Panc1 (cell line): ENCODE measurements at regions not wholly inside any gene's neighbourhood (a gene's known extent, or its start where the extent isn't known, plus 50 kb on each side); places are given as distances from the start of the nearest gene placed in this dataset.
"Not testable (repeated sequence)": the region's sequence is repeated elsewhere in the genome, so short reads cannot be mapped to it uniquely, and the experiment has no call there.

Experiments used
- ATAC-seq: fragments of 200-7000 bp; cut with Tn5 transposase; 2 replicates; pipeline ENCODE4 v1.9.1; 2020; ENCODE audit warnings: mild to moderate bottlenecking, moderate library complexity
- BruUV-seq: library from RNA; stranded (reverse); fragments of 400-500 nt; replicated peaks from 2 replicates; lab custom pipeline; 2021; lab: Mats Ljungman, UMichigan
- CTCF ChIA-PET: fragments of 300-600 bp; sonication (Branson Sonifier 250); formaldehyde crosslinking; loops from one replicate; lab custom pipeline; 2022; ENCODE audit warnings: antibody characterized with exemption; lab: Charles Lee
- POLR2A ChIA-PET: fragments of 300-600 bp; sonication (Branson Sonifier 250); formaldehyde crosslinking; loops from one replicate; lab custom pipeline; 2022; ENCODE audit warnings: antibody characterized with exemption; lab: Charles Lee
- DNase-seq: peaks from one replicate; pipeline ENCODE4 v3.0.0-alpha.2; 2010; ENCODE audit warnings: low read depth, low spot score
- H3K27ac ChIP-seq: 2 replicates; pipeline ENCODE4 v1.5.1; 2011; ENCODE audit warnings: mild to moderate bottlenecking, low read length, inconsistent platforms
- H3K27me3 ChIP-seq: fragments of 200-500 bp; sonication (Bioruptor generic); 2 replicates; pipeline ENCODE4 v1.6.0; 2014; ENCODE audit warnings: low read length, inconsistent platforms; ENCODE audit not compliant: control insufficient read depth, insufficient read depth
- H3K36me3 ChIP-seq: fragments of 200-500 bp; sonication (Bioruptor generic); 2 replicates; pipeline ENCODE4 v1.5.1; 2014; ENCODE audit warnings: inconsistent platforms, mild to moderate bottlenecking, low read length, moderate library complexity; ENCODE audit not compliant: control insufficient read depth, insufficient read depth
- H3K4me1 ChIP-seq: 2 replicates; pipeline ENCODE4 v1.5.1; 2011; ENCODE audit warnings: inconsistent platforms, mild to moderate bottlenecking, low read length, moderate library complexity; ENCODE audit not compliant: control insufficient read depth, insufficient read depth
- H3K4me3 ChIP-seq, 2 experiments: 2 replicates each; pipeline ENCODE4 v1.5.1; 2011 to 2012; ENCODE audit warnings: low read depth in 2 of 2, low read length in 2 of 2, mild to moderate bottlenecking in 2 of 2, inconsistent platforms in 1 of 2, moderate library complexity in 1 of 2
- H3K9me3 ChIP-seq: fragments of 200-500 bp; sonication (Bioruptor generic); 2 replicates; pipeline ENCODE4 v1.5.1; 2014; ENCODE audit warnings: low read depth, mild to moderate bottlenecking, inconsistent platforms, low read length, moderate library complexity; ENCODE audit not compliant: control insufficient read depth, insufficient read depth
- POLR2AphosphoS5 ChIP-seq: IDR thresholded peaks from 2 replicates; pipeline ENCODE4 v1.6.1; 2012; ENCODE audit warnings: mild to moderate bottlenecking, low read depth, low read length, moderate library complexity
- SIN3A ChIP-seq: IDR thresholded peaks from 2 replicates; pipeline ENCODE4 v1.6.1; 2012; ENCODE audit warnings: low read depth, mild to moderate bottlenecking, low read length, moderate library complexity, borderline replicate concordance; ENCODE audit not compliant: insufficient read depth
- TCF7L2 ChIP-seq: IDR thresholded peaks from 2 replicates; pipeline ENCODE4 v1.6.1; 2011; ENCODE audit warnings: mild to moderate bottlenecking, low read depth, low read length, inconsistent platforms
- in situ Hi-C: cut with HindIII; loops from 2 replicates; pipeline ENCODE4 v1.10.0; 2016; ENCODE audit warnings: low sequenced_read_pairs, low pct_unique_long_range_greater_than_20kb
- intact Hi-C: fragments of 100-400 bp; cut with micrococcal nuclease; formaldehyde crosslinking; loops from one replicate; pipeline ENCODE4 v1.10.0; 2022; ENCODE audit not compliant: unreplicated experiment
- TF ChIP-seq, protein P1 (sequence below), 2 experiments: IDR thresholded peaks; 2 replicates each; pipeline ENCODE4 v1.6.1; 2011 to 2012; ENCODE audit warnings: low read depth in 2 of 2, control low read depth in 1 of 2, low read length in 1 of 2, mild to moderate bottlenecking in 1 of 2, moderate library complexity in 1 of 2; ENCODE audit not compliant: insufficient read depth in 1 of 2
- TF ChIP-seq, protein P2 (sequence below): fragments of 450-650 bp; IDR thresholded peaks from 2 replicates; pipeline ENCODE4 v1.5.1; 2017; ENCODE audit warnings: mild to moderate bottlenecking

GRCh38 chr13:104937881-104938280, 1597.6 kb downstream of the EFNB2 start:
- no peak overlapping the region for H3K27ac ChIP-seq
- intact Hi-C loops: no loop called here
- TF ChIP-seq TCF7L2 (no peak), POLR2AphosphoS5 (no peak), SIN3A (no peak)
- TF ChIP-seq, protein P1, sequence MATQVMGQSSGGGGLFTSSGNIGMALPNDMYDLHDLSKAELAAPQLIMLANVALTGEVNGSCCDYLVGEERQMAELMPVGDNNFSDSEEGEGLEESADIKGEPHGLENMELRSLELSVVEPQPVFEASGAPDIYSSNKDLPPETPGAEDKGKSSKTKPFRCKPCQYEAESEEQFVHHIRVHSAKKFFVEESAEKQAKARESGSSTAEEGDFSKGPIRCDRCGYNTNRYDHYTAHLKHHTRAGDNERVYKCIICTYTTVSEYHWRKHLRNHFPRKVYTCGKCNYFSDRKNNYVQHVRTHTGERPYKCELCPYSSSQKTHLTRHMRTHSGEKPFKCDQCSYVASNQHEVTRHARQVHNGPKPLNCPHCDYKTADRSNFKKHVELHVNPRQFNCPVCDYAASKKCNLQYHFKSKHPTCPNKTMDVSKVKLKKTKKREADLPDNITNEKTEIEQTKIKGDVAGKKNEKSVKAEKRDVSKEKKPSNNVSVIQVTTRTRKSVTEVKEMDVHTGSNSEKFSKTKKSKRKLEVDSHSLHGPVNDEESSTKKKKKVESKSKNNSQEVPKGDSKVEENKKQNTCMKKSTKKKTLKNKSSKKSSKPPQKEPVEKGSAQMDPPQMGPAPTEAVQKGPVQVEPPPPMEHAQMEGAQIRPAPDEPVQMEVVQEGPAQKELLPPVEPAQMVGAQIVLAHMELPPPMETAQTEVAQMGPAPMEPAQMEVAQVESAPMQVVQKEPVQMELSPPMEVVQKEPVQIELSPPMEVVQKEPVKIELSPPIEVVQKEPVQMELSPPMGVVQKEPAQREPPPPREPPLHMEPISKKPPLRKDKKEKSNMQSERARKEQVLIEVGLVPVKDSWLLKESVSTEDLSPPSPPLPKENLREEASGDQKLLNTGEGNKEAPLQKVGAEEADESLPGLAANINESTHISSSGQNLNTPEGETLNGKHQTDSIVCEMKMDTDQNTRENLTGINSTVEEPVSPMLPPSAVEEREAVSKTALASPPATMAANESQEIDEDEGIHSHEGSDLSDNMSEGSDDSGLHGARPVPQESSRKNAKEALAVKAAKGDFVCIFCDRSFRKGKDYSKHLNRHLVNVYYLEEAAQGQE (IDR thresholded peaks at IDR 0.05; ENCODE audit: insufficient read depth in 1 of 2, low read depth in 2 of 2, low read length in 1 of 2): no peak
- TF ChIP-seq, protein P2, sequence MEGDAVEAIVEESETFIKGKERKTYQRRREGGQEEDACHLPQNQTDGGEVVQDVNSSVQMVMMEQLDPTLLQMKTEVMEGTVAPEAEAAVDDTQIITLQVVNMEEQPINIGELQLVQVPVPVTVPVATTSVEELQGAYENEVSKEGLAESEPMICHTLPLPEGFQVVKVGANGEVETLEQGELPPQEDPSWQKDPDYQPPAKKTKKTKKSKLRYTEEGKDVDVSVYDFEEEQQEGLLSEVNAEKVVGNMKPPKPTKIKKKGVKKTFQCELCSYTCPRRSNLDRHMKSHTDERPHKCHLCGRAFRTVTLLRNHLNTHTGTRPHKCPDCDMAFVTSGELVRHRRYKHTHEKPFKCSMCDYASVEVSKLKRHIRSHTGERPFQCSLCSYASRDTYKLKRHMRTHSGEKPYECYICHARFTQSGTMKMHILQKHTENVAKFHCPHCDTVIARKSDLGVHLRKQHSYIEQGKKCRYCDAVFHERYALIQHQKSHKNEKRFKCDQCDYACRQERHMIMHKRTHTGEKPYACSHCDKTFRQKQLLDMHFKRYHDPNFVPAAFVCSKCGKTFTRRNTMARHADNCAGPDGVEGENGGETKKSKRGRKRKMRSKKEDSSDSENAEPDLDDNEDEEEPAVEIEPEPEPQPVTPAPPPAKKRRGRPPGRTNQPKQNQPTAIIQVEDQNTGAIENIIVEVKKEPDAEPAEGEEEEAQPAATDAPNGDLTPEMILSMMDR: no peak
- DNase-seq: no peak
- no TSS peak for BruUV-seq
- no peaks in the 10 kb centered on the region for H3K36me3 ChIP-seq
- ATAC-seq: no peak
- no peaks in the 10 kb centered on the region for H3K4me1 ChIP-seq
- no peaks in the 10 kb centered on the region for H3K9me3 ChIP-seq
- POLR2A ChIA-PET: no interaction called here
- in situ Hi-C loops: no loop called here
- H3K27me3 ChIP-seq: no peaks in the 10 kb centered on the region
- no peak overlapping the region for H3K4me3 ChIP-seq
- CTCF ChIA-PET: no interaction called here

DNA sequence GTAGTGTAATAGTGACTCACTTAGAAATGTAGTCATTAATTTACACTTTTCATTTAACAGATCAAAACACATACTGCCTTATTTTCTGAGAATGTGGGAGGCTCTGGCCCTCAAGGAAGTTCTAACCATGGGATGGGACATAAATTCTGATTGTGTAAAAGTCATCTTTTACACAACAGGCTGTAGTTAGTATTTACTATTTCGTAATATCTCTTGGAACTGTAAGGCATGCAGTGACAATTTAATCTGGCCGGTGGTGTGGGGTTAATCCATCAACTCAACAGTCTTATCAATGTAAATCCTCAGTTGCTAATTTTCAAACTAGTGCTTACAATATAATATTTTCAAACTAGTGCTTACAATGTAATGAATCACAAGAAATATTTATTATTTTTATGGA, 1599.2 kb downstream of the EFNB2 start:
- no peak for ATAC-seq
- DNase-seq: no peak
- in situ Hi-C loops: no loop called here
- no peak overlapping the region for H3K4me3 ChIP-seq
- CTCF ChIA-PET: no interaction called here
- BruUV-seq: no TSS peak
- H3K9me3 ChIP-seq: no peaks in the 10 kb centered on the region
- POLR2A ChIA-PET: no interaction called here
- H3K27ac ChIP-seq: no peak overlapping the region
- no peaks in the 10 kb centered on the region for H3K4me1 ChIP-seq
- TF ChIP-seq SIN3A (no peak), POLR2AphosphoS5 (no peak), TCF7L2 (no peak)
- TF ChIP-seq, protein P1 (IDR thresholded peaks at IDR 0.05; ENCODE audit: insufficient read depth in 1 of 2, low read depth in 2 of 2, low read length in 1 of 2): no peak
- TF ChIP-seq, protein P2: no peak
- intact Hi-C loops: no loop called here
- no peaks in the 10 kb centered on the region for H3K27me3 ChIP-seq
- no peaks in the 10 kb centered on the region for H3K36me3 ChIP-seq

DNA sequence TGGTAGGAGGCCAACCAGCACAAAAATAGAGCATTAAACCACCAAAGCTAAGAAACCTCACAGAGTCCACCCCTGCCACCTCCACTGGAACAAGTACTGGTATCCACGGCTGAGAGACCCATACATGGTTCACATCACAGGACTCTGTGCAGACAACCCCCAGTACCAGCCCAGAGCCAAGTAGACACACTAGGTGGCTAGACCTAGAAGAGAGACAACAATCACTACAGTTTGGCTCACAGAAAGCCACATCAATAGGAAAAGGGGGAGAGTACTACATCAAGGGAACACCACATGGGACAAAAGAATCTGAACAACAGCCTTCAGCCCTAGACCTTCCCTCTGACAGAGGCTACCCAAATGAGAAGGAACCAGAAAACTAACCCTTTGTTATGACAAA, 1614.9 kb downstream of the EFNB2 start:
- in situ Hi-C loops, H3K4me3 ChIP-seq, CTCF ChIA-PET, H3K4me1 ChIP-seq, H3K36me3 ChIP-seq, H3K9me3 ChIP-seq, BruUV-seq, POLR2A ChIA-PET, ATAC-seq, DNase-seq, H3K27me3 ChIP-seq, intact Hi-C loops, H3K27ac ChIP-seq: not testable (repeated sequence)
